OCI-LY3 (cell line): ENCODE measurements at regions not wholly inside any gene's neighbourhood (a gene's known extent, or its start where the extent isn't known, plus 50 kb on each side); places are given as distances from the start of the nearest gene placed in this dataset.

ENCODE experiments used
- H2AFZ ChIP-seq: fragments of 200-600, 300-600 bp; shearing (Covaris generic); 2 replicates; pipeline ENCODE4 v1.6.0; 2014; ENCODE audit warnings: antibody characterized with exemption, low read depth, low read length
- H3K27ac ChIP-seq: fragments of 200-600, 300-600 bp; sonication (generic); 2 replicates; pipeline ENCODE4 v1.5.1; 2014; ENCODE audit warnings: mild to moderate bottlenecking, low read length, moderate library complexity, mixed read lengths
- H3K27me3 ChIP-seq: fragments of 200-600, 300-600 bp; sonication (generic); 2 replicates; pipeline ENCODE4 v1.6.1; 2014; ENCODE audit warnings: low read depth, low read length, mixed read lengths
- H3K36me3 ChIP-seq: fragments of 200-600, 300-600 bp; sonication (generic); replicated peaks from 2 replicates; pipeline ENCODE3; 2014; ENCODE audit warnings: low read depth, low read length, mixed read lengths
- H3K4me1 ChIP-seq: fragments of 300-600, 200-600 bp; sonication (generic); 2 replicates; pipeline ENCODE4 v1.6.1; 2014; ENCODE audit warnings: low read length, mixed read lengths
- H3K4me2 ChIP-seq: fragments of 200-600, 300-600 bp; sonication (generic); 2 replicates; pipeline ENCODE4 v1.6.1; 2014; ENCODE audit warnings: low read length, mixed read lengths
- H3K4me3 ChIP-seq: fragments of 300-600, 200-600 bp; sonication (generic); 2 replicates; pipeline ENCODE4 v1.5.1; 2014; ENCODE audit warnings: antibody characterized with exemption, mild to moderate bottlenecking, low read length, moderate library complexity
- H3K79me2 ChIP-seq: fragments of 300-600, 200-600 bp; shearing (Covaris generic); 2 replicates; pipeline ENCODE4 v1.6.1; 2014; ENCODE audit warnings: mild to moderate bottlenecking, low read length, mixed read lengths
- H3K9ac ChIP-seq: fragments of 300-600, 200-600 bp; shearing (Covaris generic); 2 replicates; pipeline ENCODE4 v1.6.0; 2014; ENCODE audit warnings: mild to moderate bottlenecking, low read length, moderate library complexity
- H3K9me3 ChIP-seq: fragments of 200-600, 300-600 bp; shearing (Covaris generic); 2 replicates; pipeline ENCODE4 v1.6.1; 2014; ENCODE audit warnings: low read length, mixed read lengths; ENCODE audit not compliant: insufficient read depth
- H4K20me1 ChIP-seq: fragments of 200-600, 300-600 bp; sonication (generic); 2 replicates; pipeline ENCODE4 v1.6.1; 2016; ENCODE audit warnings: low read length, mixed read lengths; ENCODE audit not compliant: insufficient read depth
- CTCF ChIP-seq: fragments of 200-600, 300-600 bp; sonication (generic); IDR thresholded peaks from 2 replicates; pipeline ENCODE4 v1.5.1; 2014; ENCODE audit warnings: antibody characterized with exemption, low read length, low read depth
- EZH2phosphoT487 ChIP-seq: fragments of 200-600 bp; shearing (Covaris generic); IDR thresholded peaks from 2 replicates; pipeline ENCODE4 v1.6.1; 2018; ENCODE audit warnings: antibody characterized with exemption, mixed run types, low read depth

DNA sequence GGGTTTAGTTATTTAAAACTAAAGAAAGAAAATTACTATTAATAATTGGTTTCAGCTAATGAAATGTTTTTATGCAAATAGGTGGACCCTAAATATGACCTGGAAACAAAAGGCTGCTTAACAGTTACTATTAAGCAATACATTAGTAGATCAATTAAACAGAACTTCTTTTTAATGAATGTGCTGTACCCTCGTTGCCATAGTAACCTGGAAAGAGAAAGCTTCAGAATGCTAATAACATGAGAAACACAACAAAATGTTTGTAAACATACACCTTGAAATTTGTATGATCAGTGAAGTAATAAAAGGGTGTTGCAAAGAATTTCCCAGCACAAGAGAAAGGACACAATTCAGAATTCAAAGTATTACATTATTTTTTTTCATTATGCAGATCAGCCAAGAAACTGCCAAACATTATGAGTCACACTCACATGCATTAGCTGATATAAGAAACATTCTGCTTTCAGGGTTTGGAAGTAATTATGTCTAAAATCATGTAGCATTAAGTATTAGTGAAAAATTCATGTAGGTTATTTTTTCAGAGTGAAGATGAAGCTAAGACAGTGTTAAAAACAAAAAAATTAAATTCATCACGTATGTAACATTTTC lies 348.3 kb downstream of the ISL1 start:
- H3K4me1 ChIP-seq: no peaks in the 10 kb centered on the region
- no peak overlapping the region for H3K9ac ChIP-seq
- TF ChIP-seq CTCF: no peak
- TF ChIP-seq EZH2phosphoT487: no peak
- no peaks in the 10 kb centered on the region for H3K9me3 ChIP-seq
- no peaks in the 10 kb centered on the region for H3K27me3 ChIP-seq
- H2AFZ ChIP-seq: no peak overlapping the region
- H3K4me2 ChIP-seq: no peak overlapping the region
- H4K20me1 ChIP-seq: no peaks in the 10 kb centered on the region
- H3K4me3 ChIP-seq: no peak overlapping the region
- no peaks in the 10 kb centered on the region for H3K79me2 ChIP-seq
- H3K36me3 ChIP-seq: no peaks in the 10 kb centered on the region
- H3K27ac ChIP-seq: no peak overlapping the region

DNA sequence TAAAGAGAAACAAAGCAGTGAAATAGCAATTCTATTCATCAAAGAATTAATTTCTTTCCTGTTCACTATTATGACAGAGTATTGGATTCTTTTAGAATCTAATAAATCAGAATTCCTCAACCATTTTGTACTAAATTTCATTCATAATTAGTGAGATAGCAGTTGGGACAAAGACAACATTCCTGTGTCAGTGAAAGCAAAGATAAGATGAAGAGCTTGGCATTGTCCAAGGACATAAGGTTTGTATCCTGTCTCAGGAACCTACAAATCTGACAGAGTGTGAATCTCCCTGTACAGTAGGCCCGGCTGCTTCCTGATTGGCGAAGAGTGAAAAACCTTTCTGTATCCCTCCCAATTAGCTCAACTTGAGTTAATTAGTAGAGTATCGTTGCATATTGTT lies 349.1 kb downstream of the ISL1 start:
- H3K36me3 ChIP-seq: no peaks in the 10 kb centered on the region
- H3K4me2 ChIP-seq: no peak overlapping the region
- no peaks in the 10 kb centered on the region for H3K4me1 ChIP-seq
- H3K27ac ChIP-seq: no peak overlapping the region
- H4K20me1 ChIP-seq: no peaks in the 10 kb centered on the region
- no peaks in the 10 kb centered on the region for H3K9me3 ChIP-seq
- no peaks in the 10 kb centered on the region for H3K27me3 ChIP-seq
- no peaks in the 10 kb centered on the region for H3K79me2 ChIP-seq
- no peak overlapping the region for H3K4me3 ChIP-seq
- no peak overlapping the region for H3K9ac ChIP-seq
- TF ChIP-seq CTCF (no peak), EZH2phosphoT487 (no peak)
- H2AFZ ChIP-seq: no peak overlapping the region

GRCh38 chr5:51734677-51735076 lies 351.4 kb downstream of the ISL1 start:
- H3K9me3 ChIP-seq: no peaks in the 10 kb centered on the region
- no peak overlapping the region for H3K4me2 ChIP-seq
- TF ChIP-seq CTCF: no peak
- no peak for TF ChIP-seq EZH2phosphoT487
- no peak overlapping the region for H3K9ac ChIP-seq
- no peaks in the 10 kb centered on the region for H3K4me1 ChIP-seq
- no peak overlapping the region for H2AFZ ChIP-seq
- H3K79me2 ChIP-seq: no peaks in the 10 kb centered on the region
- H4K20me1 ChIP-seq: no peaks in the 10 kb centered on the region
- H3K27ac ChIP-seq: no peak overlapping the region
- no peak overlapping the region for H3K4me3 ChIP-seq
- no peaks in the 10 kb centered on the region for H3K27me3 ChIP-seq
- no peaks in the 10 kb centered on the region for H3K36me3 ChIP-seq

DNA sequence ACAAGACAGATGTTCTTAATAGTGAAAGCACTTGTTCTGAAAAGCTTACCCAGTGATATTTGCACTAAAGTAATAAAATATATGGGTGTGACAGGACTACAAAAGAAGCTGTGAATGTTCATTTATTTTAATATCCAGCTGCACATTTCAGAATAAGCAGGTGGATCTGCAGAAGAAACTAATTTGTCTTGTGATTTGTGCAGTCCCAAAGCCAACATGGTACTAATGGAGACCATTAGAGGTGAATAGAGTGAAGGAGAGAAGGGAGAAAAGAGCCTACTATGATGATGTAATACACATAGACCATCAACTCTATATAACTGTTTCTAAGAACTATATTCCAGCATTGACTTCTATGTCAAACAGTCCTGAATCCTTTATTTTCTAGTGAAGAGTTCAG lies 362.8 kb downstream of the ISL1 start:
- Histone ChIP-seq H3K4me1 (no peaks in the 10 kb centered on the region), H3K36me3 (no peaks in the 10 kb centered on the region), H3K79me2 (no peaks in the 10 kb centered on the region), H3K27me3 (no peaks in the 10 kb centered on the region), H3K27ac (no peak overlapping the region), H4K20me1 (no peaks in the 10 kb centered on the region), H3K4me2 (no peak overlapping the region), H3K4me3 (no peak overlapping the region), H2AFZ (no peak overlapping the region), H3K9me3 (no peaks in the 10 kb centered on the region), H3K9ac (no peak overlapping the region)
- no peak for TF ChIP-seq EZH2phosphoT487
- TF ChIP-seq CTCF: no peak
